H1 (cell line): ENCODE measurements at regions not wholly inside any gene's neighbourhood (a gene's known extent, or its start where the extent isn't known, plus 50 kb on each side); places are given as distances from the start of the nearest gene placed in this dataset.

ENCODE experiments used
- CTCF ChIA-PET: fragments of 300-600 bp; sonication (Branson Sonifier 250); formaldehyde crosslinking; loops from one replicate; lab custom pipeline; 2021; ENCODE audit not compliant: partially characterized antibody; lab: Charles Lee
- POLR2A ChIA-PET: fragments of 300-600 bp; sonication (Branson Sonifier 250); formaldehyde crosslinking; loops from one replicate; lab custom pipeline; 2021; ENCODE audit warnings: inconsistent platforms; ENCODE audit not compliant: partially characterized antibody; lab: Charles Lee
- DNase-seq, 2 experiments: peaks; one replicate each; pipeline versions ENCODE4 v3.0.0 to v3.0.0-alpha.2; 2010 to 2022; ENCODE audit warnings: low spot score in 2 of 2, low read depth in 1 of 2, mixed read lengths in 1 of 2
- FAIRE-seq: peaks from 2 replicates; lab custom pipeline; 2011; peaks lifted over from hg19 to GRCh38; lab: Jason Lieb, UNC
- H2AFZ ChIP-seq: 2 replicates; pipeline ENCODE4 v1.8.1; 2012; ENCODE audit warnings: low read length, inconsistent platforms
- H2AK5ac ChIP-seq: 2 replicates; pipeline ENCODE4 v1.6.1; 2013; ENCODE audit warnings: low read depth, low read length
- H2BK120ac ChIP-seq: replicated peaks from 2 replicates; pipeline ENCODE3; 2013; ENCODE audit warnings: low read depth, low read length, inconsistent platforms
- H2BK12ac ChIP-seq: 2 replicates; pipeline ENCODE4 v1.6.1; 2013; ENCODE audit warnings: low read depth, low read length
- H2BK15ac ChIP-seq: 2 replicates; pipeline ENCODE4 v1.6.1; 2013; ENCODE audit warnings: low read length
- H2BK20ac ChIP-seq: 2 replicates; pipeline ENCODE4 v1.6.1; 2013; ENCODE audit warnings: low read length
- H2BK5ac ChIP-seq: 2 replicates; pipeline ENCODE4 v1.6.1; 2013; ENCODE audit warnings: low read depth, low read length
- H3K14ac ChIP-seq: 2 replicates; pipeline ENCODE4 v1.6.1; 2013; ENCODE audit warnings: inconsistent platforms; ENCODE audit not compliant: insufficient read length
- H3K18ac ChIP-seq: 2 replicates; pipeline ENCODE4 v1.6.1; 2013; ENCODE audit warnings: low read length; ENCODE audit errors: extremely low read depth
- H3K23ac ChIP-seq: 2 replicates; pipeline ENCODE4 v1.6.1; 2013; ENCODE audit warnings: inconsistent platforms; ENCODE audit not compliant: insufficient read length
- H3K23me2 ChIP-seq: 2 replicates; pipeline ENCODE4 v1.6.1; 2013; ENCODE audit warnings: low read depth, low read length
- H3K27ac ChIP-seq: 2 replicates; pipeline ENCODE4 v1.6.1; 2011; ENCODE audit warnings: low read depth, low read length, inconsistent platforms
- H3K27me3 ChIP-seq, 4 experiments: replicated peaks in 1 of 4; 1 replicate in 1 of 4; 2 replicates in 3 of 4; pipeline versions ENCODE4 v1.6.1 to v1.8.1; 2011 to 2013; ENCODE audit warnings: low read length in 3 of 4, mild to moderate bottlenecking in 3 of 4, inconsistent platforms in 2 of 4, mixed read lengths in 2 of 4, moderate library complexity in 1 of 4; ENCODE audit not compliant: control insufficient read depth in 3 of 4, insufficient read depth in 3 of 4; ENCODE audit errors: extremely low read depth in 1 of 4
- H3K36me3 ChIP-seq, 4 experiments: 2 replicates each; pipeline versions ENCODE4 v1.6.1 to v1.8.1; 2011 to 2013; ENCODE audit warnings: mild to moderate bottlenecking in 4 of 4, low read length in 3 of 4, moderate library complexity in 2 of 4, control low read depth in 1 of 4, inconsistent platforms in 1 of 4; ENCODE audit not compliant: insufficient read depth in 4 of 4, control insufficient read depth in 2 of 4
- H3K4ac ChIP-seq: replicated peaks from 2 replicates; pipeline ENCODE3; 2013; ENCODE audit warnings: low read length, low read depth, mixed read lengths, inconsistent platforms; ENCODE audit not compliant: insufficient read length
- H3K4me1 ChIP-seq, 4 experiments: replicated peaks in 1 of 4; 1 replicate in 1 of 4; 2 replicates in 3 of 4; pipeline versions ENCODE4 v1.6.1 to v1.8.1; 2011 to 2013; ENCODE audit warnings: low read length in 3 of 4, inconsistent platforms in 2 of 4, mixed read lengths in 1 of 4; ENCODE audit not compliant: insufficient read depth in 4 of 4, control insufficient read depth in 3 of 4
- H3K4me2 ChIP-seq, 2 experiments: 2 replicates each; pipeline versions ENCODE4 v1.6.1 to v1.8.1; 2011 to 2013; ENCODE audit warnings: low read depth in 2 of 2, low read length in 2 of 2, control low read depth in 1 of 2, inconsistent platforms in 1 of 2, mild to moderate bottlenecking in 1 of 2; ENCODE audit not compliant: insufficient read depth in 1 of 2
- H3K4me3 ChIP-seq, 4 experiments: fragments of 200-600, 300-600 bp in 1 of 4; sonication (generic), shearing (Covaris generic), sonication (Bioruptor Twin) in 1 of 4; 2 replicates each; pipeline versions ENCODE4 v1.5.1 to v1.8.1; 2011 to 2016; ENCODE audit warnings: low read length in 4 of 4, low read depth in 3 of 4, control low read depth in 2 of 4, inconsistent platforms in 2 of 4, mild to moderate bottlenecking in 2 of 4, mixed read lengths in 1 of 4, moderate library complexity in 1 of 4; ENCODE audit not compliant: insufficient read depth in 2 of 4; ENCODE audit errors: extremely low read depth in 1 of 4
- H3K56ac ChIP-seq: replicated peaks from 2 replicates; pipeline ENCODE3; 2013; ENCODE audit warnings: low read depth, mild to moderate bottlenecking, mixed read lengths, low read length, inconsistent platforms; ENCODE audit not compliant: insufficient read length
- H3K79me1 ChIP-seq: 2 replicates; pipeline ENCODE4 v1.6.1; 2013; ENCODE audit warnings: low read depth, low read length, control low read depth
- H3K79me2 ChIP-seq, 2 experiments: 2 replicates each; pipeline versions ENCODE4 v1.6.1 to v1.8.1; 2012 to 2013; ENCODE audit warnings: low read length in 2 of 2, mild to moderate bottlenecking in 2 of 2, inconsistent platforms in 1 of 2; ENCODE audit not compliant: insufficient read depth in 2 of 2, control insufficient read depth in 1 of 2
- H3K9ac ChIP-seq, 4 experiments: replicated peaks in 1 of 4; 1 replicate in 1 of 4; 2 replicates in 3 of 4; pipeline versions ENCODE4 v1.6.1 to v1.8.1; 2011 to 2013; ENCODE audit warnings: low read depth in 3 of 4, low read length in 3 of 4, control low read depth in 2 of 4, mild to moderate bottlenecking in 2 of 4, moderate library complexity in 2 of 4, inconsistent platforms in 1 of 4; ENCODE audit errors: extremely low read depth in 1 of 4
- H3K9me3 ChIP-seq, 2 experiments: 2 replicates each; pipeline versions ENCODE4 v1.6.1 to v1.8.1; 2012 to 2013; ENCODE audit warnings: mild to moderate bottlenecking in 2 of 2, moderate library complexity in 2 of 2, control low read depth in 1 of 2, inconsistent platforms in 1 of 2, low read depth in 1 of 2, low read length in 1 of 2, mixed read lengths in 1 of 2; ENCODE audit not compliant: insufficient read depth in 2 of 2
- H4K20me1 ChIP-seq, 2 experiments: replicated peaks in 1 of 2; 2 replicates each; pipeline versions ENCODE3 to v1.8.1; 2011 to 2013; ENCODE audit warnings: inconsistent platforms in 2 of 2, low read length in 2 of 2, mild to moderate bottlenecking in 1 of 2; ENCODE audit not compliant: insufficient read depth in 2 of 2, control insufficient read depth in 1 of 2
- H4K5ac ChIP-seq: 2 replicates; pipeline ENCODE4 v1.6.1; 2013; ENCODE audit warnings: low read length, low read depth, mixed read lengths, inconsistent platforms; ENCODE audit not compliant: insufficient read length
- H4K8ac ChIP-seq: 2 replicates; pipeline ENCODE4 v1.8.0; 2013; ENCODE audit warnings: mild to moderate bottlenecking, moderate library complexity, low read length, inconsistent platforms; ENCODE audit not compliant: insufficient read depth; ENCODE audit errors: extremely low read depth
- H4K91ac ChIP-seq: replicated peaks from 2 replicates; pipeline ENCODE3; 2013; ENCODE audit warnings: low read length, mixed read lengths, inconsistent platforms; ENCODE audit not compliant: insufficient read length
- CHD1 ChIP-seq: IDR thresholded peaks from 2 replicates; pipeline ENCODE4 v1.6.1; 2012; ENCODE audit warnings: low read depth, low read length, improper control_type of control experiment
- FOSL1 ChIP-seq: IDR thresholded peaks from 2 replicates; pipeline ENCODE4 v1.6.1; 2011; ENCODE audit warnings: mild to moderate bottlenecking, low read depth, low read length, moderate library complexity; ENCODE audit not compliant: insufficient read depth
- SP4 ChIP-seq: IDR thresholded peaks from 2 replicates; pipeline ENCODE4 v1.6.1; 2012; ENCODE audit warnings: low read length, inconsistent platforms
- WGBS, 2 experiments: shearing (Covaris generic) in 1 of 2; methylation state at CpG; one replicate each; pipeline versions ENCODE4 v1.1.6 to v1.1.7; 2013 to 2015; ENCODE audit warnings: low lambda C conversion rate in 2 of 2, mixed read lengths in 2 of 2, inconsistent platforms in 1 of 2, low coverage in 1 of 2, missing lambda C conversion rate in 1 of 2; ENCODE audit not compliant: insufficient replicate concordance in 2 of 2, insufficient coverage in 1 of 2, insufficient read length in 1 of 2; ENCODE audit errors: extremely low coverage in 1 of 2, missing lambda C conversion rate in 1 of 2; 5-methylcytosine and 5-hydroxymethylcytosine counted together

GRCh38 chr2:97354576-97354975 is 235.1 kb downstream of the ANKRD36B start:
- no peaks in the 10 kb centered on the region for H3K9me3 ChIP-seq
- H2AFZ ChIP-seq = no peak overlapping the region
- H3K23ac ChIP-seq = no peak overlapping the region
- 93% methylated on average over 1 of the region's 1 CpG; no CpG with 5 or more reads in 1 of the 2 experiments for WGBS, 2 experiments
- no peak overlapping the region for H4K8ac ChIP-seq
- TF ChIP-seq SP4 (no peak), CHD1 (no peak), FOSL1 (no peak)
- no peaks in the 10 kb centered on the region for H3K27me3 ChIP-seq
- FAIRE-seq (no peak), DNase-seq (no peak)
- H2AK5ac ChIP-seq = no peak overlapping the region
- no peaks in the 10 kb centered on the region for H3K79me1 ChIP-seq
- no peak overlapping the region for H2BK12ac ChIP-seq
- no peak overlapping the region for H4K5ac ChIP-seq
- H4K20me1 ChIP-seq = no peaks in the 10 kb centered on the region
- no peak overlapping the region for H4K91ac ChIP-seq
- no peak overlapping the region for H3K27ac ChIP-seq
- H2BK5ac ChIP-seq = no peak overlapping the region
- H3K4me2 ChIP-seq = no peak overlapping the region
- H3K4ac ChIP-seq = no peak overlapping the region
- no peaks in the 10 kb centered on the region for H3K79me2 ChIP-seq
- H3K4me3 ChIP-seq = no peak overlapping the region
- no peak overlapping the region for H3K14ac ChIP-seq
- no peak overlapping the region for H3K9ac ChIP-seq
- H3K18ac ChIP-seq = no peak overlapping the region
- H3K36me3 ChIP-seq = no peaks in the 10 kb centered on the region
- no peak overlapping the region for H2BK15ac ChIP-seq
- ChIA-PET POLR2A (no interaction called here), CTCF (no interaction called here)
- H3K23me2 ChIP-seq = no peaks in the 10 kb centered on the region
- no peaks in the 10 kb centered on the region for H3K4me1 ChIP-seq
- H3K56ac ChIP-seq = no peak overlapping the region
- H2BK20ac ChIP-seq = no peak overlapping the region
- no peak overlapping the region for H2BK120ac ChIP-seq
